ENCODE measurements at regions not wholly inside any gene's neighbourhood (a gene's known extent, or its start where the extent isn't known, plus 50 kb on each side); places are given as distances from the start of the nearest gene placed in this dataset.

DNA sequence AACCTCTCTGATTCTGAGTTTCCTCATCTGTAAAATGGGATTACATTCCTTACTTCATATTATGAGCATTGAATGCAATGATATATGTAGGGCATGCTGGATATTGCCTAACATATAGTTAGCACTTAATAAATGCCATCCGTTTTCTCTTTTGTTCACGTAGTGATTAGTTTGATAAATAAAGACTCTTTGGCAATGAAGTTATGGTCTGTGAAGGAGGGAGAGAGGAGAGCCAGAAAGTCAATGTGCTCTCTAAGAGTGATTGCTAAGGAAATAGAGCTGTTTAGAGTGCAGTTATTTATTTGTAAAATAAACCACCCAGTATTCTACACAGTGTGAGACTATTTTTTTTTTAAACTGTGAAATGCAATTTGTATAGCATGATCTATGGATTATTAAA is 207.9 kb upstream of the E2F8 start:
- Histone ChIP-seq H3K27ac (no peak overlapping the region), H3K27me3 (no peaks in the 10 kb centered on the region), H3K9me3 (no peaks in the 10 kb centered on the region), H3K36me3 (no peaks in the 10 kb centered on the region), H3K4me3 (no peak overlapping the region), H3K4me1 (no peaks in the 10 kb centered on the region)
- intact Hi-C loops (cut with DNase I; ENCODE audit: low total_unique reads): no loop called here
- no peak for DNase-seq (ENCODE audit: low spot score in 2 of 2)
- no peak for TF ChIP-seq POLR2A (IDR thresholded peaks at IDR 0.05)

DNA sequence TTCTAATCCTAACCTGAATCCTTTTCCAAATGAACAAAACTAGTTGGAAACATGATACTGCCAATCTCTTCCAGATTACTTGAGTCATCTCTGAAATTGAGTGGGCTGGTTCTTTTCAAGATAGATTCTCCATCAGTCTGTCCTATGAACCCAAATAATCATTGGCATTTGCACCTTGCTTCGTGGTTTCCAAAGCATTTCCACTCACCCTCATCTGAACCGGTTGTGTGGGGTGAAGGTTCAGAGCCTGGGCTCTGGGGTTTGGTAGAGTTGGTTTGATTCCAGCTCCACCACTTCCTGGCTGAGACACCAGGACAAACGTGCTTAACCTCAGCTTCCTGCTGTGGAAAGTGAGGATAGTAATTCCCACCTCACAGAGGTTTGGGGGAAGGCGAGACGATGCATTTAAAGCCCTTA is 206.4 kb upstream of the E2F8 start:
- no peaks in the 10 kb centered on the region for H3K9me3 ChIP-seq
- no peak overlapping the region for H3K27ac ChIP-seq
- no peaks in the 10 kb centered on the region for H3K27me3 ChIP-seq
- H3K4me3 ChIP-seq: no peak overlapping the region
- TF ChIP-seq, protein P1, sequence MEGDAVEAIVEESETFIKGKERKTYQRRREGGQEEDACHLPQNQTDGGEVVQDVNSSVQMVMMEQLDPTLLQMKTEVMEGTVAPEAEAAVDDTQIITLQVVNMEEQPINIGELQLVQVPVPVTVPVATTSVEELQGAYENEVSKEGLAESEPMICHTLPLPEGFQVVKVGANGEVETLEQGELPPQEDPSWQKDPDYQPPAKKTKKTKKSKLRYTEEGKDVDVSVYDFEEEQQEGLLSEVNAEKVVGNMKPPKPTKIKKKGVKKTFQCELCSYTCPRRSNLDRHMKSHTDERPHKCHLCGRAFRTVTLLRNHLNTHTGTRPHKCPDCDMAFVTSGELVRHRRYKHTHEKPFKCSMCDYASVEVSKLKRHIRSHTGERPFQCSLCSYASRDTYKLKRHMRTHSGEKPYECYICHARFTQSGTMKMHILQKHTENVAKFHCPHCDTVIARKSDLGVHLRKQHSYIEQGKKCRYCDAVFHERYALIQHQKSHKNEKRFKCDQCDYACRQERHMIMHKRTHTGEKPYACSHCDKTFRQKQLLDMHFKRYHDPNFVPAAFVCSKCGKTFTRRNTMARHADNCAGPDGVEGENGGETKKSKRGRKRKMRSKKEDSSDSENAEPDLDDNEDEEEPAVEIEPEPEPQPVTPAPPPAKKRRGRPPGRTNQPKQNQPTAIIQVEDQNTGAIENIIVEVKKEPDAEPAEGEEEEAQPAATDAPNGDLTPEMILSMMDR (IDR thresholded peaks at IDR 0.05): no peak
- TF ChIP-seq POLR2AphosphoS5 (IDR thresholded peaks at IDR 0.05): no peak
- TF ChIP-seq POLR2A (IDR thresholded peaks at IDR 0.05): no peak
- no peak for DNase-seq (ENCODE audit: low spot score in 2 of 2)
- no peaks in the 10 kb centered on the region for H3K4me1 ChIP-seq
- intact Hi-C loops (cut with DNase I; ENCODE audit: low total_unique reads): no loop called here
- H3K36me3 ChIP-seq: no peaks in the 10 kb centered on the region

DNA sequence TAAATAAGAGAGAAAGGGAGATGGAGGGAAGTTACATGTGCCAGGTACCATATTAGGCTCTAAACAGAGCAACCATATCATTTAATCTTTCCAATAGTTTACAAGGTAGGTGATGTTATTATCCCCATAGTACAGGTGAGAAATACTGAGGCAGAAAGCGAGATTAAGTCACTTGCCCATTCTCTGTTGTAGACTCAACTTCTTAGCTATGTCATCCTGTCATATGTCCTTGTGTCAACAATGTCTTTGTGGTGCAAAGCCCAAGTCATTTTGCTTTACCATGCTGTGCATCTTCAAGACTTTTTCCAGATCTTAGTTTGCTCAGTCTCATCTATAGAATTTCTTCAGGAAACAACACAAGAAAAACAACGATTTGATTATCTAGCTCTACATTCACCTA is 205.0 kb upstream of the E2F8 start:
- H3K4me3 ChIP-seq: no peak overlapping the region
- H3K27ac ChIP-seq: no peak overlapping the region
- no peaks in the 10 kb centered on the region for H3K4me1 ChIP-seq
- H3K27me3 ChIP-seq: no peaks in the 10 kb centered on the region
- no peak for TF ChIP-seq POLR2A (IDR thresholded peaks at IDR 0.05)
- TF ChIP-seq, protein P1 (IDR thresholded peaks at IDR 0.05): no peak
- no peak for TF ChIP-seq POLR2AphosphoS5 (IDR thresholded peaks at IDR 0.05)
- intact Hi-C loops (cut with DNase I; ENCODE audit: low total_unique reads): no loop called here
- DNase-seq (ENCODE audit: low spot score in 2 of 2): no peak
- H3K9me3 ChIP-seq: no peaks in the 10 kb centered on the region
- H3K36me3 ChIP-seq: no peaks in the 10 kb centered on the region

DNA sequence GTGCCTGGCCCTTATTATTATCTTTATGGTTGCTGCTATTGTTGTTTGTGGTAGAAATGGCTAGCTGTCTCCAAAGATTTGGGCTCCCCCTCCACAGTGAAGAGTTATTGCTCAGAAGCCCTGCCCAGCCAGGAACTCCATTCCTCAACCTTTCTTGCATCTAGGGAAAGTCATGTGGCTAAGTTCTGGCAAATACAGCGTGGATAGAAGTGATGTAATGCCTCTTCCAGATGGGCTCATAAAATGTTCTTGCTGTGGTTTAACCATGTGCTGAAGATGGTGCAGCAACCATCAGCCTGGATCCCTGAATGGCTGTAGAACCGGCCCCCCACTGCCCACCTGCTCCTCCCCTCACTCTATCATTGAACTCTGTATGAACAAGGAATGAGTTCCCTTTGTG is 203.5 kb upstream of the E2F8 start:
- H3K9me3 ChIP-seq: no peaks in the 10 kb centered on the region
- H3K27ac ChIP-seq: no peak overlapping the region
- TF ChIP-seq POLR2A (IDR thresholded peaks at IDR 0.05) (no peak), POLR2AphosphoS5 (IDR thresholded peaks at IDR 0.05) (no peak)
- TF ChIP-seq, protein P1 (IDR thresholded peaks at IDR 0.05): no peak
- no peaks in the 10 kb centered on the region for H3K36me3 ChIP-seq
- no peaks in the 10 kb centered on the region for H3K4me1 ChIP-seq
- no peak for DNase-seq (ENCODE audit: low spot score in 2 of 2)
- H3K4me3 ChIP-seq: no peak overlapping the region
- intact Hi-C loops (cut with DNase I; ENCODE audit: low total_unique reads): no loop called here
- no peaks in the 10 kb centered on the region for H3K27me3 ChIP-seq

DNA sequence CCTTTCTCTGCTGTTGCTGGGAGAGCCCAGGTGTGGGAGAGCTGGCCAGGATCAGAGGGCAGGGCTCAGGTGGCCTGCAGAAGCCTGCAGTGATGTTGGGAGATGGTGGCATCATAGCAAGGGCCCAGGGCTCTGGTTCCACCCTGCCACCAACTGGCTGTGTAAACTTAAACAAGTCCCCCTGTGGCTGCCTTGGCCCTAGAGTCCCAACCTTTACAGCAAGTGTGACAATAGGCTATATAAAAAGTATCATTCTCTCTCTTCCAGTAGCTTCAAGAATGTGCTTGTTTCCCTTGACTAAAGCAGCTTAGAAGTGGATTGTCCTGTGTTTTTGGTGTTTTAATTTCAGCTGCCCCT is 201.8 kb upstream of the E2F8 start:
- intact Hi-C loops (cut with DNase I; ENCODE audit: low total_unique reads): no loop called here
- Histone ChIP-seq H3K9me3 (no peaks in the 10 kb centered on the region), H3K27me3 (no peaks in the 10 kb centered on the region), H3K27ac (no peak overlapping the region), H3K4me1 (no peaks in the 10 kb centered on the region), H3K36me3 (no peaks in the 10 kb centered on the region), H3K4me3 (no peak overlapping the region)
- TF ChIP-seq POLR2A (IDR thresholded peaks at IDR 0.05) (no peak), POLR2AphosphoS5 (IDR thresholded peaks at IDR 0.05) (no peak)
- TF ChIP-seq, protein P1 (IDR thresholded peaks at IDR 0.05): no peak
- no peak for DNase-seq (ENCODE audit: low spot score in 2 of 2)

Data from breast epithelium (tissue), 4 donors.